ENCODE measurements at regions not wholly inside any gene's neighbourhood (a gene's known extent, or its start where the extent isn't known, plus 50 kb on each side); places are given as distances from the start of the nearest gene placed in this dataset.
A peak's percentile ranks its signal among the peaks of the same experiment; 100 is the strongest.

DNA sequence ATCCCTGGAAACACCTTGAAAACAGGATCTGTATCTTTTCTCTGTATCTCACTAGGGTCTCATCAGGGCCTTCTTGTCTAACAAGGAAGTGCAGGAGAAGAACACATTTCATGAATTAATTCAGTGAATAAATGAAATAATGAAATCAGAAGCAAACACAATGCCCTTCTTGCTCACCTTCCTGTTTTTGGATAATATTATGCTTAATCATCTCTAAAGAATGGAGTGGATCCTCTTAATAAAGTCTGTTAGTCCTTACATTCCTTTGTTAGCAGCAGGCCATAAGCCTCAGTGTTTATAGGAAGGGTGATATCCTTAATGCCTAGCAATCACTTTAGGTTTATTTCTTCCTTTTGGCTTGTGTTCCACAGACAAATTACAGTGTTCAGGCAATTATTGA lies 837.1 kb upstream of the SEMA6A start:
- TF ChIP-seq, protein P1, sequence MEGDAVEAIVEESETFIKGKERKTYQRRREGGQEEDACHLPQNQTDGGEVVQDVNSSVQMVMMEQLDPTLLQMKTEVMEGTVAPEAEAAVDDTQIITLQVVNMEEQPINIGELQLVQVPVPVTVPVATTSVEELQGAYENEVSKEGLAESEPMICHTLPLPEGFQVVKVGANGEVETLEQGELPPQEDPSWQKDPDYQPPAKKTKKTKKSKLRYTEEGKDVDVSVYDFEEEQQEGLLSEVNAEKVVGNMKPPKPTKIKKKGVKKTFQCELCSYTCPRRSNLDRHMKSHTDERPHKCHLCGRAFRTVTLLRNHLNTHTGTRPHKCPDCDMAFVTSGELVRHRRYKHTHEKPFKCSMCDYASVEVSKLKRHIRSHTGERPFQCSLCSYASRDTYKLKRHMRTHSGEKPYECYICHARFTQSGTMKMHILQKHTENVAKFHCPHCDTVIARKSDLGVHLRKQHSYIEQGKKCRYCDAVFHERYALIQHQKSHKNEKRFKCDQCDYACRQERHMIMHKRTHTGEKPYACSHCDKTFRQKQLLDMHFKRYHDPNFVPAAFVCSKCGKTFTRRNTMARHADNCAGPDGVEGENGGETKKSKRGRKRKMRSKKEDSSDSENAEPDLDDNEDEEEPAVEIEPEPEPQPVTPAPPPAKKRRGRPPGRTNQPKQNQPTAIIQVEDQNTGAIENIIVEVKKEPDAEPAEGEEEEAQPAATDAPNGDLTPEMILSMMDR (IDR thresholded peaks at IDR 0.05; ENCODE audit: insufficient read depth, low read length): no peak

DNA sequence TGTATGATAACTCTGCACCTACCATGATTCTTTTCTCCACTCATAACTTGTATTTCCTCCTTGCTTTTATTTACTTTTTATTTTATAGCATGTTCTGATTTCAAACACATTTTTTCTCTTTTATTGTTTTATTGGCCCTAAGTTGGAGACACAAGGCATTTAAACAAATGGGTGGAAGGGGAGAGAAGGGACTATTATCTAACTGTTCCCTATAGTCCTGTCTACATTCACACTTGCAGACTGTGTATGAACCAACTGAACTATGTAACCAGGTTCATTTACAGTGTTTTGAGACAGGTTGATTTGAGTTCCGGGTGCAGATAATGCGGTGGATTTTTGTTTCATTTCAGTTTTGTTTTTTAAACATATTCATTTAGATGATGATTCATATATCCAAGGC lies 830.6 kb upstream of the SEMA6A start:
- no peak for DNase-seq (ENCODE audit: low read depth)
- no peak overlapping the region for H3K4me3 ChIP-seq (ENCODE audit: low read depth, low read length)
- TF ChIP-seq, protein P1 (IDR thresholded peaks at IDR 0.05; ENCODE audit: insufficient read depth, low read length): no peak

More for the DNA sequence above, 837.1 kb upstream of the SEMA6A start:
- peak; percentile 11 for DNase-seq (ENCODE audit: low read depth)
- H3K4me3 ChIP-seq (ENCODE audit: low read depth, low read length): no peak overlapping the region

DNA sequence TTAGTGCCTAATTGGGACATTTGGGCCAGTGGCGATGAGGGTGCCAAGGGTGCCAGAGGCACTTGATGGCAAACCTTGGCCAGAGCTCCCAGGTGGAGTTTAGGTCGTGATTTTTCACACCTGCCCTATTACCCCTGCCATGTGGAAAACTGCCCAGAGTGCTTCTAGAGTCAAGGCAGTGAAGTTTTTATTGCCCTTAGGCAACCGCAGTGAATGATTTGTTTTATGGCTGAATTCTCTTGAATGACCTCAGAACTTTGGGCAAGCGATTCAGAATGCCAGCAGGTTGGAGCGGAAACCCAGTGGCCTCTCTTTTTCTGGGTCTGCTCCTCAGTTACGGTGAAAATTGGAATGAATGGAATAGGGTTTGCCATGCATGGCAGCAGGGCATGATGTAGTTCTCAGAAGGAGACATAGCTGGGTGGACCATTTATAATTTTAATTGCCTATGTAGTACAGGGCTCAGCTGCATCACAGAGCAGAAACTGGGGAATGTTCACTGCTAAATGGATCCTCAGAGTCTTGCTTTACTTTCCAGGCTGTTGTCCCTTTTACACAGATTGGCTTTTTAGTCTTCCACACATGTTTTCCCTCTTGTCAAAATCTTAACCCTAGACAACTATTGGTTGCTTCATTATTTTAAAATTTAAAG lies 820.0 kb upstream of the SEMA6A start:
- no peak for DNase-seq (ENCODE audit: low read depth)
- H3K4me3 ChIP-seq (ENCODE audit: low read depth, low read length): no peak overlapping the region
- TF ChIP-seq, protein P1 (IDR thresholded peaks at IDR 0.05; ENCODE audit: insufficient read depth, low read length): no peak

DNA sequence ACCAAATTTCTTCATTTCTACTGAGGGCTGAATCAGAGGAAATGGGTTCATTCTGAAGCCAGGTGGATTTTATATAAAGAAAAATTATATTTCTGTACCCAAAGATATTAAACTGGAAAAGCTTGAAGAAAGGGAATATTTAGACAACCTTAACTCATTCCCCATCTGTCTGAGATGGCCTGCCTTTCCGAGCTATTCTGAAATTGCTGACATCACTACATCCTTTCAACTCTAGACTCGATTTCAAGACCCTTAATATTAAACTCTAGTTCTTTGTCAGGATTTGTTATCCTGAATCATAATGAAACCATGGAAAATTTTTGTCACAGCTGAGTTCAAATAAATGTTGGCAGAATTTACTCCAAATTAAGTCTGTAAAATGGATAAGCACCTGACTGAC lies 818.5 kb upstream of the SEMA6A start:
- TF ChIP-seq, protein P1 (IDR thresholded peaks at IDR 0.05; ENCODE audit: insufficient read depth, low read length): no peak
- no peak for DNase-seq (ENCODE audit: low read depth)
- H3K4me3 ChIP-seq (ENCODE audit: low read depth, low read length): no peak overlapping the region

DNA sequence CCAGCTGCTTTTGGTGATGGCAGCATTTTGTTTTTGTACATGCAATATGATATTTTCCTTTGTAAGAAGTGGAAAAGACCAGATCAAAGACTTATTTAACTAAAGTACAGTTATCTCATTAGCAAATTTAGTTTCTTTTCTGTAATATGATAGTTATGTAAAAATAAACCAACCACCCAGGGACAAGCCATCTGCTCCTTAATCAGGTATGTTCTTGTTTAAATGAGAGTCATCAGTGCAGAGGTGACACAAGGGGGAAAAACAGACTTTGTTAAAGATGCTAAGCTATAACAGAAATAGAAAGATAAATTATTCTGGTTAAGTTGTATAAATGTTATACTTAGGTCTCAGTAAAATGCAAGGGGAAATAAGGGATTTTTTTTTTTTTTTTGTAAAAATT lies 805.7 kb upstream of the SEMA6A start:
- no peak overlapping the region for H3K4me3 ChIP-seq (ENCODE audit: low read depth, low read length)
- no peak for DNase-seq (ENCODE audit: low read depth)
- TF ChIP-seq, protein P1 (IDR thresholded peaks at IDR 0.05; ENCODE audit: insufficient read depth, low read length): no peak

DNA sequence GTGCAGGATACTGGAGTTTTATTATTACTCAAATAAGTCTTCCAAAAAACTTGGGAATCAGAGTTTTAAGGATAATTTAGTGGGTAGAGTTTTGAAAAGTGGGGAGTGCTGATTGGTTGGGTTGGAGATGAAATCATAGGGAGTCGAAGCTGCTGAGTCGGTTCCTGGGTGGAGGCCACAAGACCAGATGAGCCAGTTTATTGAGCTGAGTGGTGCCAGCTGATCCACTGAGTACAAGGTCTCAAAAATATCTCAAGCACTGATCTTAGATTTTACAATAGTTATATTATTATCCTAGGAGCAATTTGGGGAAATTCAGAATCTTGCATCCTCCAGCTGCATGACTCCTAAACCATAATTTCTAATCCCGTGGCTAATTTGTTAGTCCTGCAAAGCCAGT lies 804.9 kb upstream of the SEMA6A start:
- H3K4me3 ChIP-seq (ENCODE audit: low read depth, low read length): no peak overlapping the region
- TF ChIP-seq, protein P1 (IDR thresholded peaks at IDR 0.05; ENCODE audit: insufficient read depth, low read length): no peak
- DNase-seq (ENCODE audit: low read depth): no peak

DNA sequence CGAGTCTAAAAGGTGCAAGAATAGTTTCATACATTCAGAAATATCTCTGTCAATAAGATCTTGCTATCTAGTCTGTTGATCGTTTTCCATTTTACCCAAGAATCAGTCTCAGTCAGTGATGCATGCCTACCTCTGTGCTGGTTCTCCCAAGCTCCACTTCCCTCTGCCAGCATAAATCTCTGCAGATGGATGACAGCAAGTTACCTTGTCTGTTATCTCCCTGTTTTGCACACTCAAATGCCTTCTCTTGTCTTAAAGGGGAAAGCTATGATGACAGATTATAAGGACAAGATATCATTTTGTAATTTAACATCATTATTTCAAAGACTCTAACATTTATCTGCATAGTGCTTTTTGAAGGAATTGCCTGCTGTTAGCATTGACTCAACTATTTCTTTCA lies 802.1 kb upstream of the SEMA6A start:
- TF ChIP-seq, protein P1 (IDR thresholded peaks at IDR 0.05; ENCODE audit: insufficient read depth, low read length): no peak
- DNase-seq (ENCODE audit: low read depth): no peak
- H3K4me3 ChIP-seq (ENCODE audit: low read depth, low read length): no peak overlapping the region

All from fibroblast of the aortic adventitia (primary cell).